HG03520 (cell line): ENCODE measurements at regions not wholly inside any gene's neighbourhood (a gene's known extent, or its start where the extent isn't known, plus 50 kb on each side); places are given as distances from the start of the nearest gene placed in this dataset.
"Not testable (repeated sequence)": the region's sequence is repeated elsewhere in the genome, so short reads cannot be mapped to it uniquely, and the experiment has no call there.

Source experiments
- ATAC-seq: cut with Tn5 transposase; IDR thresholded peaks from one replicate; pipeline ENCODE4 v1.9.1; 2021; ENCODE audit warnings: mild to moderate bottlenecking, moderate library complexity; ENCODE audit not compliant: unreplicated experiment

GRCh38 chr6:126890055-126890454, 228.4 kb upstream of the RSPO3 start:
- ATAC-seq: no peak

- no peak for ATAC-seq
Measured at GRCh38 chr6:126891158-126891557, 227.3 kb upstream of the RSPO3 start.

DNA sequence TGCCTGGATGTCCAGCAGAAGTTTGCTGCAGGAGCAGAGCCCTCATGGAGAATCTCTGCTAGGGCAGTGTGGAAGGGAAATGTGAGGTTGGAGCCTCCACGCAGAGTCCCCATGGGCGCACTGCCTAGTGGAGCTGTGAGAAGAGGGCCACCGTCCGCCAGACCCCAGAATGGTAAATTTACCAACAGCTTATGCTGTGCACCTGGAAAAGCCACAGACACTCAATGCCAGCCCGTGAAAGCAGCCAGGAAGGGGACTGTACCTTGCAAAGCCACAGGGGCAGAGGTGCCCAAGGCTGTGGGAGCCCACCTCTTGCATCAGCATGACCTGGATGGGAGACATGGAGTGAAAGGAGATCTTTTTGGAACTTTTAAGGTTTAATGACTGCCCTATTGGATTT, 225.6 kb upstream of the RSPO3 start:
- ATAC-seq: not testable (repeated sequence)

- ATAC-seq: no peak
Measured at GRCh38 chr6:126897758-126898157, 220.7 kb upstream of the RSPO3 start.

GRCh38 chr6:126904176-126904575, 214.3 kb upstream of the RSPO3 start:
- ATAC-seq: no peak

DNA sequence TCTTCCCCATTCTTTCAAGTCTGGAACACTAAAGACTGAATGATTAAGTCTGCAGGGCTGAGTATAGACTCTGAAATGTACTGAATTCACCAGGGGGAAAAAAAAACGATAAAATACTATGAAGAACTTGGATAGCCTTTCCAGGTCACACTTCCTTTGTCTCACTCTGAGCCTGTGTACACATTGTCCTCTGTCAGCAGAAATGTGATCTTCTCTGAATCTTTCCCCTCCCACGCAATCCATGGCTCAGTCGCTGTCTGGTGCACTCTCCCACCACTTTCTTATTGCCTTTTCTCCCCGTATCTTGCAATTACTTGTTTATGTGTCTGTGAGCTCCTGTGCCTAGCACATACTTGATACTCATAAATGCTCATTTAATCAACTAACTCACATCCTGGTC, 212.6 kb upstream of the RSPO3 start:
- no peak for ATAC-seq

GRCh38 chr6:126907312-126907711, 211.2 kb upstream of the RSPO3 start:
- no peak for ATAC-seq

DNA sequence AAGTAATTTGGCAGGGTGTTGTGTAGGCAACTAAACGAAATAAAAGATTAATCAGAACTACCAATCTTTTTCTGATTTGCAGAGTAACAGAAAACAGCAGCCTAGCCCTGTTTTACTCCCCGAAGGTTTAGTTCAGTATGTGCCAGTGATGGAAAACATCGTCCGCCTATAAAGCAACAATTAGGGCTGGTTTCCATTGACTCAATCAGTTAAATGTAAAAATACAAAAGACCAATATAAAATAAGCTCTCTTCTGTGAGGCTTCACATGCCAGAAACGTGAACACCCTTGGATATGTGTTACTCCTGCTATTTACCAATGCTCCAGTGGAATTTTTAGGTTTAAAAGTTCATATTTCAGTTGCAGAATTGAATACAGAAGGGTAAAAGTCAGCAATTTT, 210.5 kb upstream of the RSPO3 start:
- ATAC-seq: no peak

GRCh38 chr6:126909493-126909892, 209.0 kb upstream of the RSPO3 start:
- no peak for ATAC-seq

DNA sequence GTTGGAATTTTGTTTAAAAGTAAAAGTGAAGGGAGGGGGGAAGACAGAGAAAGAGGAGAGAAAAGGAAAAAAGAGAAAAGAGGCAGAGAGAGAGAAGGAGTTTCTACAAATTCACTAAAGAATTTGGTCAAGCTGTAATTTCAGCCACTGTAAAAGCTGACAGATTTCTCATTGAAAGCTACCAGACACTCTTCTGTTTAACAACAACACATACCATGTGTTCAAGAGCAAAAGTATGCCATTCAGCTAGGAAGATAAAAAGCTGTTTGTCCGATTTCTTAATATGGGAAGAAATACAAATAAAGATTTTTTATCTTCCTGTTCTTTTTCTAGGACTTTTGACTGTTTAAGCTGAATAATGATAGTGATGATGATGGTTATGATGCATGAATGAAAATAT, 204.8 kb upstream of the RSPO3 start:
- no peak for ATAC-seq

GRCh38 chr6:126914172-126914571, 204.3 kb upstream of the RSPO3 start:
- no peak for ATAC-seq

- ATAC-seq: no peak
Measured at GRCh38 chr6:126914801-126915200, 203.7 kb upstream of the RSPO3 start.

DNA sequence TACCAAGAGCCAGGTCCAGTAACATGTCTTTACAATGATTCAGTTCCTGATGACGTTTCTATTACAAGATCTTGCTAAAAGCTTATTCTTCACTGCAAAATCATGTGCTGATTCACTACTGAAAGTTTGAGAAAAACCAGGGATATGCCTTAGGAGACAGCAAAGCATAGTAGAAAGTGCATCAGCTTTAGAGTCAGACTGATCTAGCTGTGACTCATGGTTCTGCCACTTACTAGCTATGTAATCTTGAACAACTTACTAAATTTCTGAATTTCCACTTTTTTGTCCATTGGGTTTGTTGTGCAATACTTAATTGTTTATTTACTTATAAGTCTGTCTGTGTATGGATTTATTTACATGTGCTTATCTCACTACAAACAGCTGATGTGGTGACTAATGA, 198.5 kb upstream of the RSPO3 start:
- no peak for ATAC-seq

DNA sequence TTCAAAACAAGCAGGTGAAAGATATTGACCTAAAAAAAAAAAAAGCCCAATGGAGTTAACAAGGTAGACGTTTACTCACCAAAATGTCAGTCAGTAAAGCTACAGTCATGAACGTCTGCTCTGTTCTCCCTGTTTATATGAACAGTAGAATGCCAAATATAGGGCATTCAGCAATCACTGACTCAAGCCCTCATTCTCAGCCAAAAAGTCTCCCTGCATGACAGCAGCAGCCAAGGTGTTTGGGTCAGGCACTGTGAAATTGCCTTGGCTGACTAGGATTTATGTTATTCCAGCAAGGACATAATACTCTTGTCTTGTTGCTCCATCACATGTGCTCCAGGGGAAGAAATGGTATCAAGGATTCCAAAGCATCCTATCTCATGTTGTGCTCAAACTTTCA, 194.7 kb upstream of the RSPO3 start:
- no peak for ATAC-seq

- ATAC-seq: no peak
Measured at GRCh38 chr6:126926926-126927325, 191.5 kb upstream of the RSPO3 start.

DNA sequence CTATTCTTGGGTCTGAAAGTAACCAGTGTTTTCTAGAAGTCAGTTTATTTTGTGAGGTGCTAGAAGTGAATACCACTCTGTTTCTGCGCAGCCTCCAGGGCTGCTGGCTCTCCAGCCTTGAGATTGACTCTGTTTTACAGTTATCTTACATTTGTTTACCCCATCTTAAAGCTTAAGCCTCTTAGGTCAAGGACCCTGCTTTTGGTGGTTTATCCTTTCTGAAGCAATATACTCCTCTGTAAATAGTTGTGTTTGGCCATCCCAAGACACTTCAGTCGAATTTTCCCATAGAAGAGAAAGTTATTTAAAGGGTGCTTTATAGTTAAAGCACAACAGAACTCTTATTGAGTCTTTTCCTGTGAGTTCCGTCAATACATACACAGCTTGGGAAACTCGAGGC, 190.6 kb upstream of the RSPO3 start:
- no peak for ATAC-seq

DNA sequence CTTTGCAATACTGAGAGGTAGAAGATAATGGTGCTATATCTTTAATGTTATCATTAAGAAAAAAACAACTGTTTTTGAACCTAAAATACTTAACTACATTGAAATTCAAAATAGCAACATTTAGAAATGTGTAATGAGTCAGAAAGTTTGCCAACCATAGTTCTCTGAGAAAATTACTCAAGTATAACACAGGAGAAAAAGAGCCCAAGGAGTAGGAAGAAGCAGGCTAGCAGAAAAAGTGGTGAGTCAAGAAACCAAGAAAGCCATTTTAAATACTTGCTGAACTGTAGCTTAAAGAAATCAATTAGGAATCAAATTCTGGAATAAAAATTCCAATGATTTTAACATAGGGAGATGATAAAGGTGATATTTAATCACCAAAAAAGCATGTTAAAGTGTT, 181.0 kb upstream of the RSPO3 start:
- ATAC-seq: no peak

DNA sequence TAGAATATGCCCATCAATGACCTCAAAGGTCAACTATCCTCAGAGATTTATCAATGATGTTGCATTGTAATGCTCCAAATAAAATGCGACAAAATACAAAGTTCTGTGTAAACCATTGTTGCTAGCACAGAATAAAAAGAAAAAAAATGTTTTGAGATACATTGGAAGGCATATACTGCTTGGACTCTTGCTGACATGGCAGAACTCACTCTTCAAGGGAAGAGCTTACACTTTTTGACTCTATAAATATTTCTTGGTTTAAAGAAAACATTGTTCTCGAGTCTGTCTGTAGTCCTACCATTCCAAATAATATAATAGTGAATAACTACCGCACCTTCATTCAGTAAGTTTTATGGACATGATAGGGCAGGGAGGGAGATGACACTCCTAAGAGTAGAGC, 178.7 kb upstream of the RSPO3 start:
- no peak for ATAC-seq

DNA sequence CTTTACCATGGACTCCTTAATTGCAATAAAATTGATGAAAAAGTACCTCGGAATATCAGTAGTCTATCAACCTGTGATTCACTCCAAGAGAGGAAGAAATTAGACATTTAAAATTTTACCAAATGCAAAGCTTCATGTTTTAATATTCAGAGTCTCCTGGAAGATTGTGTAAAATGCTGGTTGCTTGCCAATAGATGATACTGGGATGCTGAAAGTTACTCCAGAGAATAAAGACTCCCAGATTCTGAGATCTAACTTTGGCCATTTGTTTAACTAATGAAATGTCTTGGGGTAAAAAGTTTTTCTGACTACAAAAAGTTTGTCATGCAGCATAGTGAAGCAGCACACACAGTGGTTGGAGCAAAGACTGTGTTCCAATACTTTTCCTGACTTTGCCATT, 176.7 kb upstream of the RSPO3 start:
- ATAC-seq: no peak

- no peak for ATAC-seq
Measured at GRCh38 chr6:126944512-126944911, 174.0 kb upstream of the RSPO3 start.

GRCh38 chr6:126945150-126945685, 173.3 kb upstream of the RSPO3 start:
- no peak for ATAC-seq

GRCh38 chr6:126945812-126946360, 172.6 kb upstream of the RSPO3 start:
- no peak for ATAC-seq

DNA sequence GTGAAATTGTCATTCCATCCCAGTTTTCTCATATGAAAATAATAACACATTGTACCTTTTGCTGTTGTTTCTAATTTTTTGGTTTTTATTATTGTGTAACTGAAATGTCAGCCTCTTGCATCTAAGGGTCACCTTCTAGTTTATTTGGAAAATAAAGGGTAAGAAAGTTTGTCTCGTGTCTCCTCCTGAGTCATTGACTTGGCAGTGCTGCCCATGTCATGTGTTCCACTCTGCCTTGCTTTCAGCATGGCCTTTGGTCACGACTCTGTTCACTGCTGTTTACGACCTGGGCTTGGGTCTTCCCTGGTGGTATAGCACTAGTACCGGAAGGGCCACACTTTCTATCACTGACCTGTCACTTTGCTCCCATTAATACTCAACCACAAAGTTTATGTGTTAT, 171.4 kb upstream of the RSPO3 start:
- ATAC-seq: no peak
